T-cell (primary cell): ENCODE measurements at regions not wholly inside any gene's neighbourhood (a gene's known extent, or its start where the extent isn't known, plus 50 kb on each side); places are given as distances from the start of the nearest gene placed in this dataset.

Source experiments
- ATAC-seq, 4 experiments: fragments of 200-7000 bp in 3 of 4; fragments of 150-1000 bp in 1 of 4; cut with Tn5 transposase; replicated peaks in 1 of 4; 1 replicate in 3 of 4; 2 replicates in 1 of 4; pipeline ENCODE4 v1.10.0; 2021; ENCODE audit warnings: moderate library complexity in 3 of 4, mild to moderate bottlenecking in 2 of 4, moderate number of reproducible peaks in 1 of 4
- CTCF ChIA-PET, 2 donors: fragments of 300-600 bp; sonication (Branson Sonifier 250); formaldehyde crosslinking; loops; one replicate each; lab custom pipeline; 2022; ENCODE audit warnings: antibody characterized with exemption in 2 of 2; lab: Charles Lee
- POLR2A ChIA-PET, 2 donors: fragments of 300-600 bp; sonication (Branson Sonifier 250); formaldehyde crosslinking; loops; one replicate each; lab custom pipeline; 2022; ENCODE audit warnings: antibody characterized with exemption in 2 of 2; lab: Charles Lee
- DNase-seq, 35 experiments: peaks; one replicate each; pipeline versions ENCODE4 v3.0.0 to v3.0.0-alpha.2; 2013 to 2023
- H3K27ac ChIP-seq: one replicate; pipeline ENCODE4 v1.5.1; 2013; ENCODE audit warnings: low read length
- H3K27me3 ChIP-seq, 2 experiments: replicated peaks in 1 of 2; 1 replicate in 1 of 2; 2 replicates in 1 of 2; pipeline versions ENCODE4 v1.6.1 to v1.7.0; 2013; ENCODE audit warnings: low read length in 1 of 2, mixed read lengths in 1 of 2; ENCODE audit not compliant: control insufficient read depth in 2 of 2, insufficient read depth in 2 of 2; ENCODE audit errors: extremely low read depth in 1 of 2
- H3K36me3 ChIP-seq, 2 donors: 1 replicate in 1 of 2; 2 replicates in 1 of 2; pipeline versions ENCODE4 v1.6.1 to v1.7.0; 2013; ENCODE audit warnings: low read length in 1 of 2; ENCODE audit not compliant: control insufficient read depth in 2 of 2, insufficient read depth in 1 of 2; ENCODE audit errors: extremely low read depth in 1 of 2
- H3K4me1 ChIP-seq, 2 experiments: 1 replicate in 1 of 2; 2 replicates in 1 of 2; pipeline versions ENCODE4 v1.6.1 to v1.7.0; 2013; ENCODE audit warnings: low read length in 2 of 2, mixed read lengths in 1 of 2; ENCODE audit not compliant: insufficient read depth in 2 of 2, control insufficient read depth in 1 of 2; ENCODE audit errors: extremely low read depth in 1 of 2
- H3K4me3 ChIP-seq, 2 donors: 1 replicate in 1 of 2; 2 replicates in 1 of 2; pipeline versions ENCODE4 v1.5.1 to v1.7.0; 2013; ENCODE audit warnings: mild to moderate bottlenecking in 2 of 2, low read length in 1 of 2, moderate library complexity in 1 of 2; ENCODE audit not compliant: control insufficient read depth in 1 of 2; ENCODE audit errors: extremely low read depth in 1 of 2
- H3K9me3 ChIP-seq: 2 replicates; pipeline ENCODE4 v1.7.0; 2013
- H3K27ac Mint-ChIP-seq, 2 donors: one replicate each; pipeline ENCODE4 v1.8.0; 2020 to 2021; ENCODE audit warnings: mild to moderate bottlenecking in 2 of 2, mixed read lengths in 2 of 2
- H3K27me3 Mint-ChIP-seq, 2 donors: one replicate each; pipeline ENCODE4 v1.8.0; 2021 to 2022; ENCODE audit warnings: mixed read lengths in 2 of 2
- H3K36me3 Mint-ChIP-seq: one replicate; pipeline ENCODE4 v1.8.0; 2021; ENCODE audit warnings: mixed read lengths
- H3K4me1 Mint-ChIP-seq, 3 donors: one replicate each; pipeline ENCODE4 v1.8.0; 2020 to 2022; ENCODE audit warnings: mixed read lengths in 3 of 3, mild to moderate bottlenecking in 1 of 3
- H3K4me3 Mint-ChIP-seq, 3 donors: one replicate each; pipeline ENCODE4 v1.8.0; 2020 to 2022; ENCODE audit warnings: mild to moderate bottlenecking in 3 of 3, mixed read lengths in 3 of 3, moderate library complexity in 3 of 3
- H3K9me3 Mint-ChIP-seq, 3 donors: one replicate each; pipeline ENCODE4 v1.8.0; 2020 to 2022; ENCODE audit warnings: mixed read lengths in 3 of 3
- WGBS: methylation state at CpG from one replicate; pipeline ENCODE4 v1.1.5; 2013; ENCODE audit warnings: missing lambda C conversion rate; ENCODE audit not compliant: insufficient coverage; 5-methylcytosine and 5-hydroxymethylcytosine counted together

- no peaks in the 10 kb centered on the region for H3K27me3 ChIP-seq
- H3K4me3 Mint-ChIP-seq: no peak overlapping the region
- no peak overlapping the region for H3K27ac ChIP-seq
- peaks cover 8 to 30% (median 17%) of the 10 kb centered on the region in 3 donors for H3K9me3 Mint-ChIP-seq
- H3K27ac Mint-ChIP-seq: no peak overlapping the region
- ChIA-PET POLR2A (interaction anchor here in 1 of 2 donors (0.6 kb wide), 1 partner anchor 9 kb away, joined by 3 read pairs; no protein-coding TSS in a partner anchor), CTCF (no interaction called here)
- H3K36me3 ChIP-seq: no peaks in the 10 kb centered on the region
- no peaks in the 10 kb centered on the region for H3K4me1 Mint-ChIP-seq
- ATAC-seq (no peak), DNase-seq (no peak)
- no peaks in the 10 kb centered on the region for H3K4me1 ChIP-seq
- H3K9me3 ChIP-seq: no peaks in the 10 kb centered on the region
- H3K36me3 Mint-ChIP-seq: no peaks in the 10 kb centered on the region
- 57% methylated on average over 1 of the region's 2 CpGs for WGBS
- H3K27me3 Mint-ChIP-seq: no peaks in the 10 kb centered on the region
- no peak overlapping the region for H3K4me3 ChIP-seq
These were observed 1950.7 kb upstream of the IGFBP7 start for GRCh38 chr4:59060895-59061294.

DNA sequence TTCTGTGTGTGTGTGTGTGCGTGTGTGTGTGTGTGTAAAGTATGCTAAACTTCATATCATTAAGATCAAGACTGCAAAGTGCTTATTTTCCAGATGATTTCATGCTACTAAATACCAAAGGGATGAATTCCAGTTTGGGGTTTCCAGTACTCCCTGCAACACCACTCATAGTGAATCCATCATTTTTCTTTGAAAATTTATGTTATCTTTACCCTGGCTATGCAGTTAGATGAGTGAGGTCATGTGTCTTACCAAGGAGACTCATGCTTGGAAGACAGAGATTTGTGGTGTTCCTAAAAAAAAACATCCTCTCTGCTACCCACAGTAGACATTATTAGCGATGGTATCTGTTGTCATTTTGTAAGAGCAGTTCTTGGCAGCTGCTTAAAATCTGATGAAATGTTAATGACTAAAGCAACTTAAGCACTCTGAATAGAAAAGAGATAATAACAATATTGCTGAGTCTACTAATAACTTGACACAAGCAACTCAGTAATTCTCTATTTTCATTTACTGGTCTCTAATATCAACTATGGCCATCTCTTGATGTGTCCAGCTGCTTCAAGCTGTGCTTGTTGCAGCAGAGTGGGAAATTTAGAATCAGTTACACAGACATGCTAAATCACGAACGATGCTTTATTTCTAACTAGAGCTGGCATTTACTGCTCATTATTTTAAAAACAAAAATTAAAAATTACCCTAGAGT lies 1953.0 kb upstream of the IGFBP7 start:
- Histone ChIP-seq H3K4me3 (no peak overlapping the region), H3K36me3 (no peaks in the 10 kb centered on the region), H3K4me1 (no peaks in the 10 kb centered on the region), H3K9me3 (no peaks in the 10 kb centered on the region), H3K27me3 (no peaks in the 10 kb centered on the region), H3K27ac (no peak overlapping the region)
- ChIA-PET CTCF (no interaction called here), POLR2A (no interaction called here)
- Mint-ChIP-seq H3K4me1 (no peaks in the 10 kb centered on the region), H3K27me3 (no peaks in the 10 kb centered on the region), H3K9me3 (peaks cover 11 to 35% (median 15%) of the 10 kb centered on the region in 3 donors), H3K4me3 (no peak overlapping the region), H3K36me3 (no peaks in the 10 kb centered on the region), H3K27ac (no peak overlapping the region)
- DNase-seq (no peak), ATAC-seq (no peak)
- no CpG with 5 or more reads among the region's 4 CpGs for WGBS

DNA sequence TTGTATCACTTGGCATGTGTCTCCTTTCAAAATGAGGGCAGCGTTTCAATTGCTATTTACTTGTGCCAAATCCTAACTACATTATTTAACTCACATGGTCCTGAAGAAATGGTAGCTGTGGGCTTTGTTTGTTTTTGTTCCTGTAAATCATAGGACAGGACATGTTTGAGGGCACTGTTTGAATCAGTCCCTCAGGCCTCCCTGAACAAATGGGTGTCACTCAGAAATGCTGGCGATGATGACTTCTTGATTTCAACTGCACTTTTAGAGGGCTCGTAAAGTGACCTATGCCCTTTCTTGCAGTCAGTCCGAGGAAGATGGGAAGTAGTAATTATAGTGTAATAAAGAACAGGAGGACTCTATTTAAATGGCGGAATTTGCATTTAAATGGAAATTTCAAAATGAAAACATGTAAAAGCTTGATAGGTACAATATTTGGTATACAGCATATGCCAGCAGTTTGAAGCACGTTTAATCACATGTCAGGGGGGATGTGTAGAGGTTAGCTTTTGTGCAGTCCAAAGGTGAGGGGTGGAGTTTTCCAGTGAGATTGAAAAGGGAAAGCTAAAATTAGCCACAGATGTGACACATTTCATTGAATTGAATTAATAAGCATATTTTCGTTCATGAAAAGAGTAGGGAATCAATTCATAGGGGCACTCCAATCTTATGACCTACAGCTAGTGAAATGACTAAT lies 1958.7 kb upstream of the IGFBP7 start:
- POLR2A ChIA-PET: no interaction called here
- WGBS: 53% methylated on average over 3 of the region's 7 CpGs
- no peaks in the 10 kb centered on the region for H3K4me1 Mint-ChIP-seq

GRCh38 chr4:59086410-59086809 lies 1976.2 kb upstream of the IGFBP7 start:
- ChIA-PET CTCF (no interaction called here), POLR2A (no interaction called here)
- Mint-ChIP-seq H3K36me3 (no peaks in the 10 kb centered on the region), H3K9me3 (peaks cover 10 to 18% (median 13%) of the 10 kb centered on the region in 3 donors), H3K4me3 (no peak overlapping the region), H3K4me1 (no peaks in the 10 kb centered on the region), H3K27ac (no peak overlapping the region), H3K27me3 (no peaks in the 10 kb centered on the region)
- Histone ChIP-seq H3K4me3 (no peak overlapping the region), H3K27me3 (no peaks in the 10 kb centered on the region), H3K27ac (no peak overlapping the region), H3K9me3 (no peaks in the 10 kb centered on the region), H3K4me1 (no peaks in the 10 kb centered on the region), H3K36me3 (no peaks in the 10 kb centered on the region)
- ATAC-seq: no peak
- no peak for DNase-seq
- no CpG with 5 or more reads among the region's 3 CpGs for WGBS

More for the DNA sequence above, 1958.7 kb upstream of the IGFBP7 start:
- Histone ChIP-seq H3K27me3 (no peaks in the 10 kb centered on the region), H3K36me3 (no peaks in the 10 kb centered on the region), H3K9me3 (no peaks in the 10 kb centered on the region), H3K4me1 (no peaks in the 10 kb centered on the region), H3K27ac (no peak overlapping the region), H3K4me3 (no peak overlapping the region)
- DNase-seq (no peak), ATAC-seq (no peak)
- CTCF ChIA-PET: no interaction called here
- no peak overlapping the region for H3K27ac Mint-ChIP-seq
- no peaks in the 10 kb centered on the region for H3K36me3 Mint-ChIP-seq
- no peaks in the 10 kb centered on the region for H3K27me3 Mint-ChIP-seq
- peaks cover 13 to 35% (median 16%) of the 10 kb centered on the region in 3 donors for H3K9me3 Mint-ChIP-seq
- no peak overlapping the region for H3K4me3 Mint-ChIP-seq

- no peaks in the 10 kb centered on the region for H3K36me3 ChIP-seq
- no peak overlapping the region for H3K4me3 Mint-ChIP-seq
- ATAC-seq (no peak), DNase-seq (peak in 1 of 35 experiments; percentile 21)
- WGBS: 82% methylated on average over 8 of the region's 12 CpGs
- H3K9me3 Mint-ChIP-seq: peaks cover 10 to 16% (median 16%) of the 10 kb centered on the region in 3 donors
- no peaks in the 10 kb centered on the region for H3K27me3 Mint-ChIP-seq
- H3K36me3 Mint-ChIP-seq: no peaks in the 10 kb centered on the region
- no peaks in the 10 kb centered on the region for H3K4me1 Mint-ChIP-seq
- no peaks in the 10 kb centered on the region for H3K4me1 ChIP-seq
- CTCF ChIA-PET: no interaction called here
- H3K4me3 ChIP-seq: no peak overlapping the region
- no peak overlapping the region for H3K27ac ChIP-seq
- no peak overlapping the region for H3K27ac Mint-ChIP-seq
- POLR2A ChIA-PET: no interaction called here
- H3K27me3 ChIP-seq: no peaks in the 10 kb centered on the region
- no peaks in the 10 kb centered on the region for H3K9me3 ChIP-seq
These were observed 1981.3 kb upstream of the IGFBP7 start for GRCh38 chr4:59091146-59092142.

DNA sequence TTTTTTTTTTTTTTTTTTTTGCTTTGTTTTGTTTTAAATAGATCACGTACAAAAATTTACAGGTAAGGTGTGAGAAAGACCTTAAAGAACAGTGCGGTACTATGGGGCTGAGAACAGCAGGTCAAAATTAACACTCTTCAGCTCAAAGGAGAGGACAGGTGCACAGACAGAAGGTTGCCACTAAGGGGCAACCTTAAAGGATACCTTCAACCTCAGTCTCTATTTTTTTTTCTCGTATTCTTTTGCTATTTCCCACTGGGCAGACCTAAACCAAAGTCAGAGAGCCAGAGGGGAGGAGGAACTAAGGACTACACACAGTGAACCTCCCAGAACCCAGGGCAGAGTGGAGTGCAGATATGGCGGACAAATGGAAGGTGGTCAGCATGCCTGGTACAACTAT lies 1984.3 kb upstream of the IGFBP7 start:
- no peaks in the 10 kb centered on the region for H3K9me3 ChIP-seq
- CTCF ChIA-PET: no interaction called here
- POLR2A ChIA-PET: no interaction called here
- H3K27me3 Mint-ChIP-seq: no peaks in the 10 kb centered on the region
- H3K27ac ChIP-seq: no peak overlapping the region
- no peaks in the 10 kb centered on the region for H3K27me3 ChIP-seq
- DNase-seq: no peak
- no peak for ATAC-seq
- H3K27ac Mint-ChIP-seq: no peak overlapping the region
- H3K36me3 ChIP-seq: no peaks in the 10 kb centered on the region
- H3K4me1 Mint-ChIP-seq: no peaks in the 10 kb centered on the region
- no peak overlapping the region for H3K4me3 Mint-ChIP-seq
- no peaks in the 10 kb centered on the region for H3K36me3 Mint-ChIP-seq
- H3K4me3 ChIP-seq: no peak overlapping the region
- H3K9me3 Mint-ChIP-seq: peaks cover 8 to 16% (median 15%) of the 10 kb centered on the region in 3 donors
- 80% methylated on average over 1 of the region's 4 CpGs for WGBS
- no peaks in the 10 kb centered on the region for H3K4me1 ChIP-seq
